Aorta (tissue), 5 donors: ENCODE measurements at regions not wholly inside any gene's neighbourhood (a gene's known extent, or its start where the extent isn't known, plus 50 kb on each side); places are given as distances from the start of the nearest gene placed in this dataset.

ENCODE experiments used
- ATAC-seq: fragments of 200-7000 bp; cut with Tn5 transposase; one replicate; pipeline ENCODE4 v1.9.1; 2022; ENCODE audit warnings: moderate library complexity; ENCODE audit not compliant: low FRiP score
- DNase-seq, 2 donors: peaks; one replicate each; pipeline ENCODE4 v3.0.0-alpha.2; 2020
- H3K27ac ChIP-seq, 2 donors: one replicate each; pipeline ENCODE4 v1.5.1; 2013; ENCODE audit warnings: low read length in 2 of 2, mild to moderate bottlenecking in 2 of 2, moderate library complexity in 2 of 2, control low read depth in 1 of 2, inconsistent platforms in 1 of 2, low read depth in 1 of 2
- H3K27me3 ChIP-seq, 2 donors: one replicate each; pipeline ENCODE4 v1.6.1; 2013; ENCODE audit warnings: control low read depth in 1 of 2, low read length in 1 of 2, mild to moderate bottlenecking in 1 of 2, moderate library complexity in 1 of 2; ENCODE audit not compliant: insufficient read depth in 2 of 2, control insufficient read depth in 1 of 2
- H3K36me3 ChIP-seq, 2 donors: one replicate each; pipeline ENCODE4 v1.6.1; 2013; ENCODE audit warnings: control low read depth in 1 of 2, low read length in 1 of 2, mild to moderate bottlenecking in 1 of 2; ENCODE audit not compliant: insufficient read depth in 2 of 2, control insufficient read depth in 1 of 2
- H3K4me1 ChIP-seq, 2 donors: one replicate each; pipeline ENCODE4 v1.6.1; 2013; ENCODE audit warnings: low read length in 2 of 2, control low read depth in 1 of 2, mild to moderate bottlenecking in 1 of 2, moderate library complexity in 1 of 2; ENCODE audit not compliant: insufficient read depth in 2 of 2, control insufficient read depth in 1 of 2
- H3K4me3 ChIP-seq, 2 donors: one replicate each; pipeline ENCODE4 v1.5.1; 2013; ENCODE audit warnings: low read length in 2 of 2, control low read depth in 1 of 2, mild to moderate bottlenecking in 1 of 2
- H3K9me3 ChIP-seq: one replicate; pipeline ENCODE4 v1.6.1; 2013; ENCODE audit warnings: mild to moderate bottlenecking, low read length; ENCODE audit not compliant: control insufficient read depth
- WGBS, 2 donors: extraction: QIAGEN DNeasy Blood & Tissue Kit; methylation state at CpG; one replicate each; pipeline ENCODE4 v1.1.7; 2013; 5-methylcytosine and 5-hydroxymethylcytosine counted together
- intact Hi-C, 2 donors: fragments of 100-400 bp; cut with DNase I; formaldehyde crosslinking; loops; one replicate each; pipeline versions ENCODE4 v1.14.2 to v1.15.0; 2022
- donor health status: healthy with polysubstance abuse.
- donor health status: Bipolar disorder and iron deficiency.
- donor health status: DM: no; HTN: no; CAD: no.
- donor health status: DM: no; HTN: no; CAD: no.
- donor health status: DM: yes; HTN: yes; CAD: no.

DNA sequence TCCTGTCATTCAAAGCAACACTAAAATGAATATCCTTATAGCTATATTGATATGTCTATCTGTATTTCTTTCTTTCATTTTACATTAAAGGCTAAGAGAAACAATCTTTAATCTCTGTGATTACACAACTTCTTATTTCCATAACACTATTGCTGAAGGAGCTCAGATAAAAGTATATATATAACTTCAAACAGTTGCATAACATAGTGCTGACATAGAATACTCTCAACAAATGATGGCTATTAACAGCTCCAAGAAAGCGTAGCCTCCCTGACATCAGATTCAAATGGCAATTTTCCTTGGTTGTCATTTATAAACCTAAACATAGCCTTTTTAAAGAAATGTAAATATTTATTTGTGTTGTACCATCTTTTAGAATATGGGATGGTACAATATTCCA, 116.6 kb upstream of the PTPRG start:
- H3K4me3 ChIP-seq: no peak overlapping the region
- H3K4me1 ChIP-seq: no peaks in the 10 kb centered on the region
- no peak overlapping the region for H3K27ac ChIP-seq
- H3K9me3 ChIP-seq: no peaks in the 10 kb centered on the region
- WGBS, 2 donors: 80 to 93% methylated on average over 1 of the region's 1 CpG
- no peaks in the 10 kb centered on the region for H3K27me3 ChIP-seq
- no peak for ATAC-seq
- intact Hi-C loops: no loop called here
- no peak for DNase-seq
- H3K36me3 ChIP-seq: no peaks in the 10 kb centered on the region

DNA sequence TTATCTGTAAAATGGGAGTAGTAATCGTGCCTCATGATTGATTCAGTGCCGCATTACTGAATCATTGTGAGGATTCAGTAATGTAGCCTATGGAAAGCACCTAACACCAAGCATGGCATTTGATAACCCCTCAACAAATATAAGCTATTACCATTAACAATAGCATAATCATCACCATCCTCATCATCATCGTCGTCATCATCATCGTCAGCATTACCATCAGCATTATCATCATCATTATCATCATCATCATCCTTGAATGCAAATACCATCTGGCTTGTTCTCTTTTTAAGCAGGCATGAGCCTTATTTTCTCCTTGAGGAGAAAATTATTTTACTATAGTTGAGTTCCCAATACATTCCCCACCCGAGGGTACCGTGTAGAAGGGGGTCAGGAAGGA, 115.4 kb upstream of the PTPRG start:
- Histone ChIP-seq H3K36me3 (no peaks in the 10 kb centered on the region), H3K27me3 (no peaks in the 10 kb centered on the region), H3K4me1 (no peaks in the 10 kb centered on the region), H3K9me3 (no peaks in the 10 kb centered on the region), H3K27ac (no peak overlapping the region), H3K4me3 (no peak overlapping the region)
- DNase-seq (no peak), ATAC-seq (no peak)
- intact Hi-C loops: no loop called here
- 94 to 95% methylated on average over 7 of the region's 7 CpGs for WGBS, 2 donors

DNA sequence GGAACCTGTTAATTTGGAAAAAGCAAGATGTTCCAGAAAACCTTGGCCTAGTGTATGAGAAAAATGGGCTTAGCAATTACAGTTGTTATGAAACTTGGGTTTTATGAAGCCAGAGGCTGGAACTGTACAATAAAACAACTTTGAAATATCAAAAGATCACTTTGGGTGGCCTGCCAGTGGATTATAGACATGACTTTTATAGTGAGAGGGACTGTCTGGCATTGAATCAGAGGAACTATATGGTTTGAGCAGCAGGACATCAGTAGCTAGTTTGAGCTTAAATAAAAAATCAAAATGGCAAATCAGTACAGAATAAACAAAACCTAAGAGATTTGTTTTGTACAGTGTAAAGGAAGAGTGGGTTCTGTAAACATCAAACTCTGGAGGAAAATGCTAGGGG, 115.0 kb upstream of the PTPRG start:
- ATAC-seq (no peak), DNase-seq (no peak)
- H3K36me3 ChIP-seq: no peaks in the 10 kb centered on the region
- no peak overlapping the region for H3K27ac ChIP-seq
- intact Hi-C loops: no loop called here
- no peaks in the 10 kb centered on the region for H3K27me3 ChIP-seq
- no peaks in the 10 kb centered on the region for H3K4me1 ChIP-seq
- H3K4me3 ChIP-seq: no peak overlapping the region
- no peaks in the 10 kb centered on the region for H3K9me3 ChIP-seq

DNA sequence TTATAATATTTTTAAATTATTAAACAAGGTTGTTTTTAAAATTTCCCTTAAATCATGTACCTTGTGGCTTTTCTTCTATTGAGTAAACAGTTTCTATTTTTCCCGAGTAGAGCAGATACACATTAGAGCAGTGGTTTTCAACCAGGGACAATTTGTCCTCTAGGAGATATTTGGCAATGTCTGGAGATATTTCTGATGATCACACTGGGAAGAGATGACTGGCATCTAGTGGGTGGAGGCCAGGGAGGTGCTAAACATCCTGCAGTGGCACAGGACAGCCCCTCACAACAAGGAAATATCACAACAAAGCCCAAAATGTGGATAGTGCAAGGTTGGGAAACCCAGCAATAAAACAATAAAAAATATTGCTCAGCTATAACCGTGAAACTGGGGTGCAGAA, 113.0 kb upstream of the PTPRG start:
- 75 to 89% methylated on average over 2 of the region's 2 CpGs for WGBS, 2 donors
- DNase-seq: no peak
- H3K36me3 ChIP-seq: no peaks in the 10 kb centered on the region
- H3K27ac ChIP-seq: no peak overlapping the region
- H3K4me3 ChIP-seq: no peak overlapping the region
- no peak for ATAC-seq
- H3K9me3 ChIP-seq: no peaks in the 10 kb centered on the region
- no peaks in the 10 kb centered on the region for H3K27me3 ChIP-seq
- intact Hi-C loops: no loop called here
- no peaks in the 10 kb centered on the region for H3K4me1 ChIP-seq

DNA sequence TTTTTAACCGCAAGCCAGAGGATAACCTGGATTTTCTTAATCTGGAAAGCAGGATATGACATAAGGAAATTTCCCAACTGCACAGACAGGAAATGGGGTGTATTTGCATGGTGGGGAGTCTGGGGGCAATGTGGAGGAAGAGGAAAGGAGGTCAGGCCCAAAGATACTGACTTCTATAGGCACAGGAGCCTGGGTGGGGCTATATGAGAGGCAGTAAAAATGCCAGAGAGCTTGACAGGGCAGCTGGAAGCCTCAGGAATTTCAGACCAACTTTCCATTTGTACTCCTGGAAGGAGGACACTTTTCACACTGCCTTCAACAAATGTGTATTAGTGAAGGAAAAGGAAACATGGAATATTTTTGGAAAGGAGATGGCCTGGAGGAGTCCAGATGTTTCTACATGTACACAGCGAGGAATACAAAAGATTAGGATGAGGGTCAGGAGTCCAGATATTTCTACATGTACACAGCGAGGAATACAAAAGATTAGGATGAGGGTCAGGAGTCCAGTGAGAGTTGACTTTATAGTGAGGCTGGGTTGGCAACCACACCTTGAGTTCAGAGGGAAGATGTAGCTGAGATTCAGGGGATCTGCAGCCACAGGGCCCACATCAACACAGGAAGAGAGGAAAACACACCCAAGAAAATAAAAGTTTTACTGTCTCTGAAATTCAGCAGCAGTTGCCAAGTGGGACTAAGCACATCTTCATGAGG, 111.9 kb upstream of the PTPRG start:
- no peak for DNase-seq
- ATAC-seq: no peak
- Histone ChIP-seq H3K4me1 (no peaks in the 10 kb centered on the region), H3K9me3 (no peaks in the 10 kb centered on the region), H3K36me3 (no peaks in the 10 kb centered on the region), H3K4me3 (no peak overlapping the region), H3K27ac (no peak overlapping the region), H3K27me3 (no peaks in the 10 kb centered on the region)
- WGBS, 2 donors: 94 to 98% methylated on average over 3 of the region's 3 CpGs
- intact Hi-C loops: no loop called here

DNA sequence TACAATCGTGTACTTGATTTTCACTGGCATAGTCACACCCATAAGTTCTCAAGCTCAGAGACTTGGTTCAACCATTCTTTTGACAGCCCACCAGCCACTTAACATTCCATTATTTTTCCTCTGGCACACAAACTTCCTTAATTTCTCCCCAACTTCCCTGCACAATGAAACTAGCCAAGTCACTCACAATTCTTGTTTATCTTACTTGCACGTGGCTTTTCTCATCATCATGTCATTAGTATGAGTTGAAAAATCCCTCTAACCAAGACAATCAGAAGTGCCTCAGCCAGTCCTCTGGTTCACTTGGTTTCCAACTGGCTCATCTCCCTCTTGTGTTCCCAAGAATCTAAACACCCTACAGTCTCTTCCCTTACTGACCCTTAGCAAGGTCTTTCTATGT, 110.5 kb upstream of the PTPRG start:
- no peak for DNase-seq
- Histone ChIP-seq H3K36me3 (no peaks in the 10 kb centered on the region), H3K4me1 (no peaks in the 10 kb centered on the region), H3K27ac (no peak overlapping the region), H3K9me3 (no peaks in the 10 kb centered on the region), H3K27me3 (no peaks in the 10 kb centered on the region), H3K4me3 (no peak overlapping the region)
- no peak for ATAC-seq
- intact Hi-C loops: no loop called here
- WGBS, 2 donors: 14 to 28% methylated on average over 2 of the region's 2 CpGs

DNA sequence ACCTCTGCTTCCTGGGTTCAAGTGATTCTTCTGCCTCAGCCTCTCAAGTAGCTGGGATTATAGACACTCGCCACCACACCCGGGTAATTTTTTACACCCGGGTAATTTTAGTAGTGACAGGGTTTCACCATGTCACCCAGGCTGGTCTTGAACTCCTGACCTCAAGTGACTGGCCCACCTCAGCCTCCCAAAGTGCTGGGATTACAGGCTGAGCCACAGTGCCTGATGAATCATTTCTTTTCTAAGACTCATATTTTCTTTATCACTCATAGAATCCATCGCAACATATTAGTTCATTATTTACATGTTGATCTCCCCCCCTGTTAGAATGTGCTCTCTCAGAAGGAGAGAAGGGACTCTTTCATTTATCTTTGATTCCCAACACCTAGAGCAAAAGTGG, 109.5 kb upstream of the PTPRG start:
- Histone ChIP-seq H3K36me3 (no peaks in the 10 kb centered on the region), H3K9me3 (no peaks in the 10 kb centered on the region), H3K4me3 (no peak overlapping the region), H3K27ac (no peak overlapping the region), H3K4me1 (no peaks in the 10 kb centered on the region), H3K27me3 (no peaks in the 10 kb centered on the region)
- 87 to 94% methylated on average over 4 of the region's 4 CpGs for WGBS, 2 donors
- DNase-seq (no peak), ATAC-seq (no peak)
- intact Hi-C loops: no loop called here

DNA sequence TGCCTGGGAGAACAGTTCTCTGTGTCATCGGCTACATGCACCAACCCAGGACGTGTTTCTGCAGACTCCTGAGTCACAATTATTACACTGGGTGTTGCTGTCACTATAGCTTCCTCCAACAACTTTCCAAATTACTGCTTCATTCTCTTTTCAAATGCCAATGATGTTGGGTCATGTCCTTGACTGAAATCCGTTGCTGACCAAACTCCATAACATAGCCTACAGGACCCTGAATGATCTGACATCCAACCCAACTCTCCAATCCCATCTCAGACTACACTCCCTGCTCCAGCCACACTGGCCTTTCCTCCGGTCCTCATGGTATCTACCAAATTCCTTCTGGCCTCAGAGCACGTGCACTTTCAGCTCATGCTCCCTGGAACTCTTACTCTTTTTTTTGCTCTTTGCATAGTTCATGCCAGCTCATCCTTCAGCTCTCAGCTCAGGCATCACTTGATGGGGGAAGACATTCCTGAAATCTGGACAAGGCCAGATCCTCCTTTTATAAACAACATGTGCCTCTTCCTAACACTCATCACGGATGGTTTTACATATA, 108.8 kb upstream of the PTPRG start:
- H3K4me3 ChIP-seq: no peak overlapping the region
- DNase-seq (no peak), ATAC-seq (no peak)
- no peaks in the 10 kb centered on the region for H3K9me3 ChIP-seq
- H3K27me3 ChIP-seq: no peaks in the 10 kb centered on the region
- H3K4me1 ChIP-seq: no peaks in the 10 kb centered on the region
- intact Hi-C loops: no loop called here
- no peaks in the 10 kb centered on the region for H3K36me3 ChIP-seq
- no peak overlapping the region for H3K27ac ChIP-seq
- WGBS, 2 donors: 75 to 87% methylated on average over 6 of the region's 6 CpGs

DNA sequence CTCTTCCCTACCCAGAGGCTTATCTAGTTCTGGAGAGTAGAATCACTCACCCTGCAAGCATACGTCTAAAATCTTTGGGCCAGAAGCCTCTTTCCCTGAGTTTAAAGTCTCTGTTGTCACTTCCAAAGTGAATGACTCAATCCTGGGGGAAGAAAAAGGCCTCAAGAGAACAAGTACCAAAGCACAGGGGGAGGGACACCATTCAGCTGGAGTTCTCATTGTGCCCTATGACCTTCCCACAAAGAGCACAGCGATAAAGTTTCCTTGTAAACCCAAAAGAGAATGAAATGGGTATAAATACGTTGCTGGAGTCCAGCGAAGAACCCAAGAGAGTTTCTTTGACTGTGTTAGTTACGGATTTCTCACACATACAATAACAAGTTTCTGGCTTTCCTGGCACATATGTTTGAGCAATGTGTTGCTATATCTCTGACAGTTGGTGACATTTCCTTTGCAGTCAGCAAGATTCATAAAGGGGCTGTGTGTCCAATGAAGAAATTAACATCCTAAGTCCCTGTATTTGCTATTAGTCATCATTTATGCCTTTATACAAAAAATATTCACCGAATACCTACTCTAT, 107.3 kb upstream of the PTPRG start:
- no peaks in the 10 kb centered on the region for H3K36me3 ChIP-seq
- no peaks in the 10 kb centered on the region for H3K9me3 ChIP-seq
- no peak overlapping the region for H3K27ac ChIP-seq
- no peaks in the 10 kb centered on the region for H3K27me3 ChIP-seq
- ATAC-seq (no peak), DNase-seq (no peak)
- intact Hi-C loops: no loop called here
- no peaks in the 10 kb centered on the region for H3K4me1 ChIP-seq
- no peak overlapping the region for H3K4me3 ChIP-seq
- WGBS, 2 donors: 51 to 52% methylated on average over 6 of the region's 6 CpGs
